Left lung (tissue), 4 donors: ENCODE measurements at regions not wholly inside any gene's neighbourhood (a gene's known extent, or its start where the extent isn't known, plus 50 kb on each side); places are given as distances from the start of the nearest gene placed in this dataset.

Source experiments
- ATAC-seq: fragments of 200-7000 bp; cut with Tn5 transposase; one replicate; pipeline ENCODE4 v1.9.1; 2020; ENCODE audit warnings: moderate library complexity
- DNase-seq, 4 donors: peaks; one replicate each; pipeline ENCODE4 v3.0.0-alpha.2; 2013 to 2020
- H3K27ac ChIP-seq, 2 donors: fragments of 200-600 bp; sonication (generic) in 1 of 2; one replicate each; pipeline versions ENCODE4 v1.5.0 to v1.8.0; 2020 to 2021
- H3K27me3 ChIP-seq, 2 donors: fragments of 200-600 bp; sonication (generic) in 1 of 2; one replicate each; pipeline versions ENCODE4 v1.5.0 to v1.8.0; 2020 to 2021
- H3K36me3 ChIP-seq, 2 donors: fragments of 200-600 bp; sonication (generic) in 1 of 2; one replicate each; pipeline versions ENCODE4 v1.5.0 to v1.8.0; 2020 to 2021
- H3K4me1 ChIP-seq, 2 donors: fragments of 200-600 bp; one replicate each; pipeline ENCODE4 v1.8.0; 2021
- H3K4me3 ChIP-seq, 2 donors: fragments of 200-600 bp; sonication (generic) in 1 of 2; one replicate each; pipeline versions ENCODE4 v1.5.0 to v1.8.0; 2020 to 2021; ENCODE audit warnings: mild to moderate bottlenecking in 1 of 2
- H3K9me3 ChIP-seq, 2 donors: fragments of 200-600 bp; sonication (generic) in 1 of 2; one replicate each; pipeline versions ENCODE4 v1.5.0 to v1.8.0; 2020 to 2021
- intact Hi-C, 2 donors: fragments of 100-400 bp; cut with DNase I; formaldehyde crosslinking; loops; one replicate each; pipeline versions ENCODE4 v1.11.2 to v1.14.2; 2022
- TF ChIP-seq, protein P1 (sequence below), 2 donors: fragments of 200-600 bp; sonication (generic) in 1 of 2; IDR thresholded peaks; one replicate each; pipeline versions ENCODE4 v1.5.0 to v1.8.0; 2021; ENCODE audit warnings: antibody characterized with exemption in 2 of 2
- donor health status: DM: no; HTN: yes; CAD: no.
- donor health status: DM: no; HTN: no; CAD: no.

DNA sequence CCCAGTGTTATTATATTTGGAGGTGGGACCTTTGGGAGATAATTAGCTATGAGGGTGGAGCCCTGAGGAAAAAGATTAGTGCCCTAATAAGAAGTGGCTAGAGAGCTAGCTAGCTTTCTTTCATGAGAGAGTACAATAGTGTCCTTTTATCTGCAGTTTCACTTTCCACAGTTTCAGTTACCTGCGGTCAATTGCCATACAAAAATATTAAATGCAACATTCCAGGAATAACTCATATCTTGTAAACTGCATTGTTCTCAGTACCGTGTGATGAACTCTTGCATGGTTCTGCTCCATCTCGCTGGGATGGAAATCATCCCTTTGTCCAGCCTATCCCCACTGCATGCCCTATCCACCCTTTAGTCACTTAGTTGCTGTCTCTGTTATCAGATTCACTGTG, 201.6 kb downstream of the RWDD3 start:
- DNase-seq (no peak), ATAC-seq (no peak)
- no peaks in the 10 kb centered on the region for H3K27me3 ChIP-seq
- TF ChIP-seq, protein P1, sequence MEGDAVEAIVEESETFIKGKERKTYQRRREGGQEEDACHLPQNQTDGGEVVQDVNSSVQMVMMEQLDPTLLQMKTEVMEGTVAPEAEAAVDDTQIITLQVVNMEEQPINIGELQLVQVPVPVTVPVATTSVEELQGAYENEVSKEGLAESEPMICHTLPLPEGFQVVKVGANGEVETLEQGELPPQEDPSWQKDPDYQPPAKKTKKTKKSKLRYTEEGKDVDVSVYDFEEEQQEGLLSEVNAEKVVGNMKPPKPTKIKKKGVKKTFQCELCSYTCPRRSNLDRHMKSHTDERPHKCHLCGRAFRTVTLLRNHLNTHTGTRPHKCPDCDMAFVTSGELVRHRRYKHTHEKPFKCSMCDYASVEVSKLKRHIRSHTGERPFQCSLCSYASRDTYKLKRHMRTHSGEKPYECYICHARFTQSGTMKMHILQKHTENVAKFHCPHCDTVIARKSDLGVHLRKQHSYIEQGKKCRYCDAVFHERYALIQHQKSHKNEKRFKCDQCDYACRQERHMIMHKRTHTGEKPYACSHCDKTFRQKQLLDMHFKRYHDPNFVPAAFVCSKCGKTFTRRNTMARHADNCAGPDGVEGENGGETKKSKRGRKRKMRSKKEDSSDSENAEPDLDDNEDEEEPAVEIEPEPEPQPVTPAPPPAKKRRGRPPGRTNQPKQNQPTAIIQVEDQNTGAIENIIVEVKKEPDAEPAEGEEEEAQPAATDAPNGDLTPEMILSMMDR (IDR thresholded peaks at IDR 0.05), result no peak
- no peak overlapping the region for H3K4me3 ChIP-seq
- H3K27ac ChIP-seq, result no peak overlapping the region
- H3K36me3 ChIP-seq, result no peaks in the 10 kb centered on the region
- no peaks in the 10 kb centered on the region for H3K4me1 ChIP-seq
- intact Hi-C loops, result no loop called here
- H3K9me3 ChIP-seq, result no peaks in the 10 kb centered on the region

GRCh38 chr1:95437011-95437410, 203.0 kb downstream of the RWDD3 start:
- H3K36me3 ChIP-seq, result no peaks in the 10 kb centered on the region
- H3K27me3 ChIP-seq, result no peaks in the 10 kb centered on the region
- intact Hi-C loops, result no loop called here
- H3K27ac ChIP-seq, result no peak overlapping the region
- DNase-seq (no peak), ATAC-seq (no peak)
- TF ChIP-seq, protein P1 (IDR thresholded peaks at IDR 0.05), result no peak
- H3K9me3 ChIP-seq, result no peaks in the 10 kb centered on the region
- H3K4me1 ChIP-seq, result no peaks in the 10 kb centered on the region
- no peak overlapping the region for H3K4me3 ChIP-seq

GRCh38 chr1:95437781-95438180, 203.8 kb downstream of the RWDD3 start:
- Histone ChIP-seq H3K4me3 (no peak overlapping the region), H3K9me3 (no peaks in the 10 kb centered on the region), H3K36me3 (no peaks in the 10 kb centered on the region), H3K27ac (no peak overlapping the region), H3K4me1 (no peaks in the 10 kb centered on the region), H3K27me3 (no peaks in the 10 kb centered on the region)
- ATAC-seq, result no peak
- TF ChIP-seq, protein P1 (IDR thresholded peaks at IDR 0.05), result no peak
- intact Hi-C loops, result no loop called here
- no peak for DNase-seq

DNA sequence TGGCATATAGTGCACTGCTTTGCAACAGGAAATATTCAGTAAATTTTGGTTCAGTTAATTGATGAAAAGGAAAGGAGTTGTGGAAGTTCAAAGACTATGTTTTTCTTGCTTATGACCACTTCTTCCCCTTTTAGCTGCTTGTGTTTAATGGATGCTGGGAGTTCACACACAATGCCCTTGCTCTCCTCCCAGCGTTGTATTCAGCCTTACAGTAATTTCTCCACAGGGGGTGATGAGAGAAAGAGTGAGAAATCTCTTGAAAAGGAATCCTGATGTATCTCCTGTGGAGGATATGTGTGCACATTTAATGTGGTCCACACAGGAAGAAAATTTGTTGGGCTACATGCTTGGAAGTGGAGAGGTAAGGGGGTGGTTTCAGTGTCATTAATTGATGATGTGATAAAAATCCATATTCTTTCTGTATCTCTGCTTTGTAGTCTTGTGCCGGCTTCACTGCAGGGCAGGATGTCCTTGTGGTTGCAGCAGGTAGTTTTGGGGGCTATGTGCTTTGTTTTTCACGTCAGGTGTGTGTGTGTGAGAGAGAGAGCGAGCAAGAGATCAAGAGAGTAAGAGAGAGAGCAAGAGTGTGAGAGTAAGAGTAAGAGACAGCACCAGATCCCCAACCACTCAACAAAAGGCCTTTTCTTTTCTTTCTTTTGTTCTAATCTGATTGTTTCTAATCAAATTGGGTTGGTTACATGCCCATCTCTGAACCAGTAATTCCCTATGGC, 204.4 kb downstream of the RWDD3 start:
- intact Hi-C loops, result no loop called here
- TF ChIP-seq, protein P1 (IDR thresholded peaks at IDR 0.05), result no peak
- Histone ChIP-seq H3K4me1 (no peaks in the 10 kb centered on the region), H3K36me3 (no peaks in the 10 kb centered on the region), H3K9me3 (no peaks in the 10 kb centered on the region), H3K4me3 (no peak overlapping the region), H3K27me3 (no peaks in the 10 kb centered on the region), H3K27ac (no peak overlapping the region)
- DNase-seq, result no peak
- ATAC-seq, result no peak

GRCh38 chr1:95440511-95440910, 206.5 kb downstream of the RWDD3 start:
- intact Hi-C loops, result no loop called here
- no peaks in the 10 kb centered on the region for H3K4me1 ChIP-seq
- H3K27ac ChIP-seq, result no peak overlapping the region
- no peaks in the 10 kb centered on the region for H3K27me3 ChIP-seq
- no peaks in the 10 kb centered on the region for H3K36me3 ChIP-seq
- TF ChIP-seq, protein P1 (IDR thresholded peaks at IDR 0.05), result no peak
- DNase-seq, result no peak
- ATAC-seq, result no peak
- no peak overlapping the region for H3K4me3 ChIP-seq
- H3K9me3 ChIP-seq, result no peaks in the 10 kb centered on the region
